VCaP (cell line): ENCODE measurements at regions not wholly inside any gene's neighbourhood (a gene's known extent, or its start where the extent isn't known, plus 50 kb on each side); places are given as distances from the start of the nearest gene placed in this dataset.
"Not testable (repeated sequence)": the region's sequence is repeated elsewhere in the genome, so short reads cannot be mapped to it uniquely, and the experiment has no call there.

Experiments
- H3K27ac ChIP-seq: fragments of 450-650 bp; 2 replicates; pipeline ENCODE4 v1.5.1; 2017
- TF ChIP-seq, protein P1 (sequence below): fragments of 450-650 bp; conservative IDR thresholded peaks from 2 replicates; pipeline ENCODE4 v1.5.1; 2017; ENCODE audit warnings: mild to moderate bottlenecking, moderate library complexity

DNA sequence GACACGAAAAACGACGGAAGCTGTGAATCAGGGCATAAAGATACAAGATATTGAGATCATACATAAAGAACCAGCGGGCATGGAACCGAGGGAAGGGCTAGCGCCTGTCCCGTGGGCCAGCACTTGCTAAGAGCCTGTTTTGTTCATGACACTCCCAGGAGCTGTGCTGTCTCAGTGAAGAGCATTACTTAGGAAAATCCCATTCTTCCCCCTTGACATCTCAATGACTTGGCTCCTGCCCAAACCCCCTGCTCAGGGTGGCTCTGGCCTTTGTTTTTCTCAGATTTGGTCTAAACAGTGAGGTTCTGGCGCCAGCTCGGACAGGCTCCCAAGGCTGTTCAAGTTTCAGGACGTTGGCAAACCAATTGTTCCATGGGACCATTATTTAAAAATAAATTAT is 79.1 kb upstream of the SEC14L1 start:
- TF ChIP-seq, protein P1, sequence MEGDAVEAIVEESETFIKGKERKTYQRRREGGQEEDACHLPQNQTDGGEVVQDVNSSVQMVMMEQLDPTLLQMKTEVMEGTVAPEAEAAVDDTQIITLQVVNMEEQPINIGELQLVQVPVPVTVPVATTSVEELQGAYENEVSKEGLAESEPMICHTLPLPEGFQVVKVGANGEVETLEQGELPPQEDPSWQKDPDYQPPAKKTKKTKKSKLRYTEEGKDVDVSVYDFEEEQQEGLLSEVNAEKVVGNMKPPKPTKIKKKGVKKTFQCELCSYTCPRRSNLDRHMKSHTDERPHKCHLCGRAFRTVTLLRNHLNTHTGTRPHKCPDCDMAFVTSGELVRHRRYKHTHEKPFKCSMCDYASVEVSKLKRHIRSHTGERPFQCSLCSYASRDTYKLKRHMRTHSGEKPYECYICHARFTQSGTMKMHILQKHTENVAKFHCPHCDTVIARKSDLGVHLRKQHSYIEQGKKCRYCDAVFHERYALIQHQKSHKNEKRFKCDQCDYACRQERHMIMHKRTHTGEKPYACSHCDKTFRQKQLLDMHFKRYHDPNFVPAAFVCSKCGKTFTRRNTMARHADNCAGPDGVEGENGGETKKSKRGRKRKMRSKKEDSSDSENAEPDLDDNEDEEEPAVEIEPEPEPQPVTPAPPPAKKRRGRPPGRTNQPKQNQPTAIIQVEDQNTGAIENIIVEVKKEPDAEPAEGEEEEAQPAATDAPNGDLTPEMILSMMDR: no peak
- H3K27ac ChIP-seq: no peak overlapping the region

DNA sequence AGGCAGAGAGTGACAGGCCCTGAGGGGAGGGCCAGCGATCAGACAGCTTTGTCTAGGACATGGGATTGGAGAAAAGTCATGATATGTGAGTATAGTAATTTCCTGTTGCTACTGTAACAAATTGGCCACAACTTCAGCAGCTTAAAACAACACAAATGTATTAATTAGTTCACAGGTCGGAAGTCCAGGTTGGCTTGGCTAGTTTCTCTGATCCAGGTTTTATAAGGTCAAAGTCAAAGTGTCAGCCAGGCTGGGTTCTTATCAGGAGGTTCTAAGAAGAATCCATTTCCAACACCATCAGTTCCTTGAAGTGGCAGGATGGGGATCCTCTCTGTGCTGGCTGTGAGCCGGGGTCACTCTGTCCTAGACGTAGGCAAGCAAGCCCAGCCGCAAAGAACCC is 76.2 kb upstream of the SEC14L1 start:
- TF ChIP-seq, protein P1: no peak
- H3K27ac ChIP-seq: no peak overlapping the region

DNA sequence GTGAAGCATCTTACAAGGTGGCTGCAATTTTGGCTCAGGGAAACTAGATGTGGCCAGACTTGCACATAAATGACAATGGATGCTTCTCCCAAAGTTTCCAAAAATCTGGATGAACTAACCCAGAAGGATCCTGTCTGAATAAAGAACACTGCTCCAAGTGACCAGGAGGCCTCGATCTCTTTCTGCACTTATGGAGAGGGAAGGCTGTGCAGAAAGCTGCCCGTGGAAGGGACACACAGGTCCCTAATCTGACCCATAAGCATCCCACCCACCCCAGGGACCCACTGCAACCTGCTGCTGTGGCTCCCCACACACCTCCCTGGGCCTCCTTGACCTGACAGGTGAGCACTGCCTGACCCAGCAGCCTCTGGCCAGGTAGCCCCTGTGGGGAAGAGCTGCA is 74.6 kb upstream of the SEC14L1 start:
- TF ChIP-seq, protein P1: no peak
- H3K27ac ChIP-seq: no peak overlapping the region

DNA sequence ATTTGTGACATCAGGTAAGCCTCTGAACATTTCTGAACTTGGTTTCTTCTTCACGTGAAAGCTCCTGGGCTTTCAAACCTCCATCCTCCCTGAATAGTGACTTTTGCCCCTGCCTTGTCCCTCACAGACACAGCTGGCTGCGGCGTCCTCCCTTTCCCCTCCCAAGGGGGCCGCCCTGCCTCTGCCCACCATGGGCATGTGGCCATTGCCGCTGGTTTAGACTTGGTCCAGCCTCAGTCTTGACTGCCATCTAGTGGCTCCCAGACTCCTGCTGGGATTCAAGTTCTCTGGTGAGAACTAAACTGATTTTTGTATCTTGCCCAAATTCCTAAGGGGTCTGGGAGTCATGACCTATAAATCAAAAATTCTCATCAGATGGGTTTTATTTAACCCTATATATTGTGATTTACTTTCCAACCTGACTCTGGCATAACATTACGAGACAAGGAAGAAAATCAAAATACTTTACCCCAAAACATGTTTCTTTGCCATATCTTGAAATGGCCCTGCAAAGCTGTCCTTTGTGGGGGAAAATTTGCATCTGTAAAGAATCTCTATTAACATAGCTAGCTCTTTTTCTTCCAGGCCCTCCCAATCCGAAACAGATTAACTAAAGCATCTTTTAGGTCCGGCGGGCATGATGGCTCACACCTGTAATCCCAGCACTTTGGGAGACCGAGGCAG is 73.9 kb upstream of the SEC14L1 start:
- TF ChIP-seq, protein P1: peak; percentile 98
- H3K27ac ChIP-seq: not testable (repeated sequence)

DNA sequence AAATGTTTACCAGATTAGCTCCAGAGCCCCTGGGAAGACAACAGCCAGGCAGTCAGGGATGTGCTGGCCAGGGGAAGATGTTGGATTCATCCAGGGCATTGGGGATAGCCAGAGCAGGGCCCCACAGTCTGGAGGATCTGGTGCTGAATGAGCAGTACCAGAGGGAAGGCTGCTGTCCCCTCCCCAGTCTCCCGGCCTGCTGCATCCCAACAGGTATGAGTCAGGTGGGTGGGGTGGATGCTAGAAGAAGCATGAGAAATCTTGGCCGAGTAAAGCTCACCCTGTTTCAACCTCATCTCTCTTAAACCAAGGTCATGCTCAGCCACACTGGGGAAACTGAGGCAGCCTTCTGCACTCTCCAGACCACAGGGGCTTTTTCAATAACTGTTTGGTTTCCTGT is 71.9 kb upstream of the SEC14L1 start:
- no peak overlapping the region for H3K27ac ChIP-seq

DNA sequence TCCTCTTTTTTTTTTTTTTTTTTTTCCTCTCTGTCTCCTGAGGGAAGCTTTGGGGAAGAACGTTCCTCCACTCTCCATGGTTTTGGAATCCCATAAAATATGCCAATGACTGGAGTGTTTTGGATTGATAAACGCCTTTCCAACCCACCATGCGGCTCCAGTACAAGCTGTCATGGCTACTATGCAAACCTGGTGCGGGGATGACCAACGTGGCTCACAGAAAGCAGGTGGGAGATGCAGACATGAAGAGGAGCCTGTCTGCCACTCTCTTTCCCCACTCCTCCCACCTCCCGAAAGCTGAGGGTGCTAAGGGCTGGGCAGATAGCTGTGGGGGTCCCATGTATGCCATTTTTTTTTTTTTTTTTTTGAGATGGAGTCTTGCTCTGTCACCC is 69.9 kb upstream of the SEC14L1 start:
- TF ChIP-seq, protein P1: no peak
- no peak overlapping the region for H3K27ac ChIP-seq

More for the DNA sequence above, 71.9 kb upstream of the SEC14L1 start:
- TF ChIP-seq, protein P1: no peak

DNA sequence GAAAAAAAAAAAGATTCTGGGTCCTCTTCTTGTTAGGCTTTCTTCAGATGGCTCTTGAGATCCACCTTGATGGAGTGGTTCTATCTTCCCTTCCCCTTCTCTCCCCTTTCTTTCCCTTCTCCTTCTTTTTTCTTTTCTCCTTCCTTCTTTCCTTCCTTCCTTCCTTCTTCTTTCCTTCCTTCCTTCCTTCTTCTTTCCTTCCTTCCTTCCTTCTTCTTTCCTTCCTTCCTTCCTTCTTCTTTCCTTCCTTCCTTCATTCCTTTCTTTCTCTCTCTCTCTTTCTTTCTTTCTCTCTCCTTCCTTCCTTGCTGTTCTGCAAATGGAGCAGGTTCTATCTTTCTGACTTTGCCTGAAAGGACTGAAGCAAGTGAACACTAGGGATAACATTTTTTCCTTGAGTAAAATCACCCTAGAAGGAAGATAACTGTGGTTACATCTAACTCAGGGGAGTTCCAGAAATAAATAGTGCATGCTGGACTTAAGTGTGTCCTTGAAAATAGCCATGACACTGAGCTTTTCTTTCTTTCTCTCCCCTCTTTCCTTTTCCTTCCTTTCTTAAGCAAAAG is 68.8 kb upstream of the SEC14L1 start:
- TF ChIP-seq, protein P1: no peak

More for the DNA sequence above, 68.8 kb upstream of the SEC14L1 start:
- no peak overlapping the region for H3K27ac ChIP-seq
